HepG2 (cell line): ENCODE measurements at regions not wholly inside any gene's neighbourhood (a gene's known extent, or its start where the extent isn't known, plus 50 kb on each side); places are given as distances from the start of the nearest gene placed in this dataset.

Source experiments
- FOXK2 ChIP-seq: fragments of 450-650 bp; IDR thresholded peaks from 2 replicates; pipeline ENCODE4 v1.6.1; 2016
- FOXP1 ChIP-seq, 2 experiments: fragments of 450-650 bp in 1 of 2; IDR thresholded peaks; 2 replicates each; pipeline ENCODE4 v1.6.1; 2017 to 2018; ENCODE audit warnings: antibody characterized with exemption in 1 of 2
- HBP1 ChIP-seq: IDR thresholded peaks from 2 replicates; pipeline ENCODE4 v1.6.1; 2016; ENCODE audit warnings: low read depth, control low read depth
- JUN ChIP-seq: sonication (generic); formaldehyde crosslinking; IDR thresholded peaks from 2 replicates; pipeline ENCODE4 v1.4.0; 2020; ENCODE audit warnings: mild to moderate bottlenecking, missing genetic modification reagents
- ONECUT2 ChIP-seq: sonication (generic); formaldehyde crosslinking; IDR thresholded peaks from 2 replicates; pipeline ENCODE4 v1.4.0; 2020; ENCODE audit warnings: missing genetic modification reagents
- RXRB ChIP-seq: IDR thresholded peaks from 2 replicates; pipeline ENCODE4 v1.6.1; 2016; ENCODE audit warnings: borderline replicate concordance, missing genetic modification reagents, missing compliant biosample characterization
- SIX1 ChIP-seq: sonication (generic); formaldehyde crosslinking; IDR thresholded peaks from 2 replicates; pipeline ENCODE4 v1.4.0; 2020; ENCODE audit warnings: missing genetic modification reagents, borderline replicate concordance
- TRIM22 ChIP-seq: fragments of 450-650 bp; IDR thresholded peaks from 2 replicates; pipeline ENCODE4 v1.6.1; 2017
- ZFP91 ChIP-seq: sonication (generic); formaldehyde crosslinking; IDR thresholded peaks from 2 replicates; pipeline ENCODE4 v1.9.0; 2022; ENCODE audit warnings: missing genetic modification reagents, mild to moderate bottlenecking, borderline replicate concordance
- ZFX ChIP-seq: sonication (generic); formaldehyde crosslinking; IDR thresholded peaks from 2 replicates; pipeline ENCODE4 v1.4.0; 2020; ENCODE audit warnings: mild to moderate bottlenecking, low read depth, missing genetic modification reagents, moderate library complexity
- ZNF136 ChIP-seq: sonication (generic); formaldehyde crosslinking; IDR thresholded peaks from 2 replicates; pipeline ENCODE4 v1.8.1; 2022; ENCODE audit warnings: low read depth, mild to moderate bottlenecking, moderate library complexity, missing genetic modification reagents
- ZNF33B ChIP-seq: sonication (generic); formaldehyde crosslinking; IDR thresholded peaks from 2 replicates; pipeline ENCODE4 v1.5.1; 2020; ENCODE audit warnings: mild to moderate bottlenecking, missing genetic modification reagents
- ZNF678 ChIP-seq: sonication (generic); formaldehyde crosslinking; IDR thresholded peaks from 2 replicates; pipeline ENCODE4 v1.4.0; 2020; ENCODE audit warnings: mild to moderate bottlenecking, missing genetic modification reagents
- ZNF776 ChIP-seq: sonication (generic); formaldehyde crosslinking; IDR thresholded peaks from 2 replicates; pipeline ENCODE4 v1.4.0; 2020; ENCODE audit warnings: mild to moderate bottlenecking, missing genetic modification reagents
- ZSCAN31 ChIP-seq: sonication (generic); formaldehyde crosslinking; IDR thresholded peaks from 2 replicates; pipeline ENCODE4 v1.5.0; 2020; ENCODE audit warnings: low read depth, mild to moderate bottlenecking, missing genetic modification reagents
- TF ChIP-seq, protein P1 (sequence below): sonication (generic); formaldehyde crosslinking; IDR thresholded peaks from 2 replicates; pipeline ENCODE4 v1.4.0; 2020; ENCODE audit warnings: mild to moderate bottlenecking, low read depth, missing genetic modification reagents

GRCh38 chr5:97544240-97544639, 361.2 kb upstream of the RIOK2 start (continued):
- no peak for TF ChIP-seq HBP1
- TF ChIP-seq FOXK2: no peak
- TF ChIP-seq RXRB: no peak
- no peak for TF ChIP-seq ZSCAN31
- no peak for TF ChIP-seq FOXP1 (IDR thresholded peaks at IDR 0.05)
- TF ChIP-seq FOXP1 (CRISPR knock-in tag; IDR thresholded peaks at IDR 0.05): no peak
- TF ChIP-seq ZFX (CRISPR knock-in tag): no peak
- TF ChIP-seq ZNF136 (CRISPR knock-in tag): no peak
- no peak for TF ChIP-seq ZFP91 (CRISPR knock-in tag)
- TF ChIP-seq ZNF678: no peak
- TF ChIP-seq ZNF33B (CRISPR knock-in tag): no peak
- no peak for TF ChIP-seq TRIM22
- no peak for TF ChIP-seq ZNF776
- TF ChIP-seq SIX1 (CRISPR knock-in tag): no peak
- TF ChIP-seq, protein P1, sequence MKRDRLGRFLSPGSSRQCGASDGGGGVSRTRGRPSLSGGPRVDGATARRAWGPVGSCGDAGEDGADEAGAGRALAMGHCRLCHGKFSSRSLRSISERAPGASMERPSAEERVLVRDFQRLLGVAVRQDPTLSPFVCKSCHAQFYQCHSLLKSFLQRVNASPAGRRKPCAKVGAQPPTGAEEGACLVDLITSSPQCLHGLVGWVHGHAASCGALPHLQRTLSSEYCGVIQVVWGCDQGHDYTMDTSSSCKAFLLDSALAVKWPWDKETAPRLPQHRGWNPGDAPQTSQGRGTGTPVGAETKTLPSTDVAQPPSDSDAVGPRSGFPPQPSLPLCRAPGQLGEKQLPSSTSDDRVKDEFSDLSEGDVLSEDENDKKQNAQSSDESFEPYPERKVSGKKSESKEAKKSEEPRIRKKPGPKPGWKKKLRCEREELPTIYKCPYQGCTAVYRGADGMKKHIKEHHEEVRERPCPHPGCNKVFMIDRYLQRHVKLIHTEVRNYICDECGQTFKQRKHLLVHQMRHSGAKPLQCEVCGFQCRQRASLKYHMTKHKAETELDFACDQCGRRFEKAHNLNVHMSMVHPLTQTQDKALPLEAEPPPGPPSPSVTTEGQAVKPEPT (CRISPR knock-in tag): no peak
- no peak for TF ChIP-seq ONECUT2
- TF ChIP-seq JUN: no peak
